ENCODE measurements at regions not wholly inside any gene's neighbourhood (a gene's known extent, or its start where the extent isn't known, plus 50 kb on each side); places are given as distances from the start of the nearest gene placed in this dataset.

DNA sequence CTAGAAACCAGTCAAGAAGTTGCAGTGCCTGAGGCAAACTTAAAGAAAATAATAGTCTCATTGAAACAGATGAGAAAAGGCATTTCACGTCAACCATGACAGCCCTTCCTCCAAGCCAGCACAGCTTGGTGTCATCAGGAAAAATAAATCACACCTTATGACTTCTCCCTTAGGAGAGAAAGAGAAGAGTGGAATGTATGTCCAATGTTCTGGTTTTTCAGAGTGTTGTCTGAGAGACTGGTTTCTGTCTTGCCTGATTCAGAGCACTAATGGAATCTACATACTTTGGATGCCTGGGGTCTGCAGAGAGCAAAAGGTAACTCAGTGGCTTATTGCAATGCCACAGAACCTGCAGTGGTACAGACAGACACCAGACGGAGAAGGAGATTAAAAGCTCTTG is 105.5 kb upstream of the PDE4D start:
- TF ChIP-seq TAF1 (IDR thresholded peaks at IDR 0.05; ENCODE audit: borderline replicate concordance, insufficient read depth, low read length) (no peak), POLR2AphosphoS5 (IDR thresholded peaks at IDR 0.05; ENCODE audit: low read depth, low read length) (no peak), FOXP2 (optimal IDR thresholded peaks at IDR 0.05; ENCODE audit: borderline replicate concordance, extremely low read depth, extremely low read length, insufficient read depth) (no peak)
